ENCODE measurements at regions not wholly inside any gene's neighbourhood (a gene's known extent, or its start where the extent isn't known, plus 50 kb on each side); places are given as distances from the start of the nearest gene placed in this dataset.

GRCh38 chr10:117442521-117442920 is 67.3 kb upstream of the PDZD8 start:
- TF ChIP-seq EZH2 (IDR thresholded peaks at IDR 0.05; ENCODE audit: borderline replicate concordance, low read depth, low read length, poor library complexity, severe bottlenecking) (no peak), CTCF (conservative IDR thresholded peaks at IDR 0.05; ENCODE audit: low read depth, low read length) (no peak)
- DNase-seq (ENCODE audit: low spot score), result no peak
- Histone ChIP-seq H3K27me3 (replicated peaks; ENCODE audit: insufficient read depth, low read depth, low read length, poor library complexity) (peaks cover 32% of the 10 kb centered on the region), H3K9me3 (ENCODE audit: low read depth, low read length, poor library complexity, severe bottlenecking) (no peaks in the 10 kb centered on the region), H3K36me3 (ENCODE audit: insufficient read depth, low read length, poor library complexity, severe bottlenecking) (no peaks in the 10 kb centered on the region), H3K4me3 (ENCODE audit: low read depth, low read length, poor library complexity, severe bottlenecking) (no peak overlapping the region), H3K27ac (ENCODE audit: low read depth, low read length, poor library complexity, severe bottlenecking) (no peak overlapping the region), H3K4me1 (ENCODE audit: insufficient read depth, low read length, poor library complexity, severe bottlenecking) (no peaks in the 10 kb centered on the region)
- ChIA-PET CTCF (interaction anchor here (1.1 to 1.7 kb wide), 4 partner anchors 8 to 226 kb away, joined by 3 to 8 read pairs (median 4); no protein-coding TSS in a partner anchor), POLR2A (ENCODE audit: low non-redundant PET) (no interaction called here)
- intact Hi-C loops (cut with micrococcal nuclease; ENCODE audit: unreplicated experiment), result no loop called here
- BruUV-seq (replicated peaks), result no TSS peak

- no peaks in the 10 kb centered on the region for H3K9me3 ChIP-seq (ENCODE audit: low read depth, low read length, poor library complexity, severe bottlenecking)
- CTCF ChIA-PET, result interaction anchor here (0.6 to 1.7 kb wide), 3 partner anchors 8 to 225 kb away, joined by 3 to 6 read pairs (median 3); no protein-coding TSS in a partner anchor
- H3K27me3 ChIP-seq (replicated peaks; ENCODE audit: insufficient read depth, low read depth, low read length, poor library complexity), result peaks cover 32% of the 10 kb centered on the region
- TF ChIP-seq EZH2 (IDR thresholded peaks at IDR 0.05; ENCODE audit: borderline replicate concordance, low read depth, low read length, poor library complexity, severe bottlenecking), result no peak
- POLR2A ChIA-PET (ENCODE audit: low non-redundant PET), result no interaction called here
- H3K4me1 ChIP-seq (ENCODE audit: insufficient read depth, low read length, poor library complexity, severe bottlenecking), result no peaks in the 10 kb centered on the region
- no peak for DNase-seq (ENCODE audit: low spot score)
- H3K4me3 ChIP-seq (ENCODE audit: low read depth, low read length, poor library complexity, severe bottlenecking), result no peak overlapping the region
- intact Hi-C loops (cut with micrococcal nuclease; ENCODE audit: unreplicated experiment), result no loop called here
- BruUV-seq (replicated peaks), result no TSS peak
- H3K27ac ChIP-seq (ENCODE audit: low read depth, low read length, poor library complexity, severe bottlenecking), result no peak overlapping the region
- no peaks in the 10 kb centered on the region for H3K36me3 ChIP-seq (ENCODE audit: insufficient read depth, low read length, poor library complexity, severe bottlenecking)
Measured at GRCh38 chr10:117441812-117442443, 66.7 kb upstream of the PDZD8 start.

GRCh38 chr10:117441361-117441760 is 66.1 kb upstream of the PDZD8 start:
- ChIA-PET POLR2A (ENCODE audit: low non-redundant PET) (no interaction called here), CTCF (interaction anchor here (0.6 kb wide), 1 partner anchor 225 kb away, joined by 3 read pairs; no protein-coding TSS in a partner anchor)
- Histone ChIP-seq H3K27ac (ENCODE audit: low read depth, low read length, poor library complexity, severe bottlenecking) (no peak overlapping the region), H3K27me3 (replicated peaks; ENCODE audit: insufficient read depth, low read depth, low read length, poor library complexity) (peaks cover 30% of the 10 kb centered on the region), H3K9me3 (ENCODE audit: low read depth, low read length, poor library complexity, severe bottlenecking) (no peaks in the 10 kb centered on the region), H3K4me1 (ENCODE audit: insufficient read depth, low read length, poor library complexity, severe bottlenecking) (no peaks in the 10 kb centered on the region), H3K36me3 (ENCODE audit: insufficient read depth, low read length, poor library complexity, severe bottlenecking) (no peaks in the 10 kb centered on the region), H3K4me3 (ENCODE audit: low read depth, low read length, poor library complexity, severe bottlenecking) (no peak overlapping the region)
- DNase-seq (ENCODE audit: low spot score), result no peak
- intact Hi-C loops (cut with micrococcal nuclease; ENCODE audit: unreplicated experiment), result no loop called here
- TF ChIP-seq CTCF (conservative IDR thresholded peaks at IDR 0.05; ENCODE audit: low read depth, low read length) (no peak), EZH2 (IDR thresholded peaks at IDR 0.05; ENCODE audit: borderline replicate concordance, low read depth, low read length, poor library complexity, severe bottlenecking) (no peak)
- BruUV-seq (replicated peaks), result no TSS peak

Data from A673 (cell line).